H1 (cell line): ENCODE measurements at regions not wholly inside any gene's neighbourhood (a gene's known extent, or its start where the extent isn't known, plus 50 kb on each side); places are given as distances from the start of the nearest gene placed in this dataset.

Experiments used
- CTCF ChIA-PET: fragments of 300-600 bp; sonication (Branson Sonifier 250); formaldehyde crosslinking; loops from one replicate; lab custom pipeline; 2021; ENCODE audit not compliant: partially characterized antibody; lab: Charles Lee
- POLR2A ChIA-PET: fragments of 300-600 bp; sonication (Branson Sonifier 250); formaldehyde crosslinking; loops from one replicate; lab custom pipeline; 2021; ENCODE audit warnings: inconsistent platforms; ENCODE audit not compliant: partially characterized antibody; lab: Charles Lee
- DNase-seq, 2 experiments: peaks; one replicate each; pipeline versions ENCODE4 v3.0.0 to v3.0.0-alpha.2; 2010 to 2022; ENCODE audit warnings: low spot score in 2 of 2, low read depth in 1 of 2, mixed read lengths in 1 of 2
- FAIRE-seq: peaks from 2 replicates; lab custom pipeline; 2011; peaks lifted over from hg19 to GRCh38; lab: Jason Lieb, UNC
- H2AFZ ChIP-seq: 2 replicates; pipeline ENCODE4 v1.8.1; 2012; ENCODE audit warnings: low read length, inconsistent platforms
- H2AK5ac ChIP-seq: 2 replicates; pipeline ENCODE4 v1.6.1; 2013; ENCODE audit warnings: low read depth, low read length
- H2BK120ac ChIP-seq: replicated peaks from 2 replicates; pipeline ENCODE3; 2013; ENCODE audit warnings: low read depth, low read length, inconsistent platforms
- H2BK12ac ChIP-seq: 2 replicates; pipeline ENCODE4 v1.6.1; 2013; ENCODE audit warnings: low read depth, low read length
- H2BK15ac ChIP-seq: 2 replicates; pipeline ENCODE4 v1.6.1; 2013; ENCODE audit warnings: low read length
- H2BK20ac ChIP-seq: 2 replicates; pipeline ENCODE4 v1.6.1; 2013; ENCODE audit warnings: low read length
- H2BK5ac ChIP-seq: 2 replicates; pipeline ENCODE4 v1.6.1; 2013; ENCODE audit warnings: low read depth, low read length
- H3K14ac ChIP-seq: 2 replicates; pipeline ENCODE4 v1.6.1; 2013; ENCODE audit warnings: inconsistent platforms; ENCODE audit not compliant: insufficient read length
- H3K18ac ChIP-seq: 2 replicates; pipeline ENCODE4 v1.6.1; 2013; ENCODE audit warnings: low read length; ENCODE audit errors: extremely low read depth
- H3K23ac ChIP-seq: 2 replicates; pipeline ENCODE4 v1.6.1; 2013; ENCODE audit warnings: inconsistent platforms; ENCODE audit not compliant: insufficient read length
- H3K23me2 ChIP-seq: 2 replicates; pipeline ENCODE4 v1.6.1; 2013; ENCODE audit warnings: low read depth, low read length
- H3K27ac ChIP-seq: 2 replicates; pipeline ENCODE4 v1.6.1; 2011; ENCODE audit warnings: low read depth, low read length, inconsistent platforms
- H3K27me3 ChIP-seq, 4 experiments: replicated peaks in 1 of 4; 1 replicate in 1 of 4; 2 replicates in 3 of 4; pipeline versions ENCODE4 v1.6.1 to v1.8.1; 2011 to 2013; ENCODE audit warnings: low read length in 3 of 4, mild to moderate bottlenecking in 3 of 4, inconsistent platforms in 2 of 4, mixed read lengths in 2 of 4, moderate library complexity in 1 of 4; ENCODE audit not compliant: control insufficient read depth in 3 of 4, insufficient read depth in 3 of 4; ENCODE audit errors: extremely low read depth in 1 of 4
- H3K36me3 ChIP-seq, 4 experiments: 2 replicates each; pipeline versions ENCODE4 v1.6.1 to v1.8.1; 2011 to 2013; ENCODE audit warnings: mild to moderate bottlenecking in 4 of 4, low read length in 3 of 4, moderate library complexity in 2 of 4, control low read depth in 1 of 4, inconsistent platforms in 1 of 4; ENCODE audit not compliant: insufficient read depth in 4 of 4, control insufficient read depth in 2 of 4
- H3K4ac ChIP-seq: replicated peaks from 2 replicates; pipeline ENCODE3; 2013; ENCODE audit warnings: low read length, low read depth, mixed read lengths, inconsistent platforms; ENCODE audit not compliant: insufficient read length
- H3K4me1 ChIP-seq, 4 experiments: replicated peaks in 1 of 4; 1 replicate in 1 of 4; 2 replicates in 3 of 4; pipeline versions ENCODE4 v1.6.1 to v1.8.1; 2011 to 2013; ENCODE audit warnings: low read length in 3 of 4, inconsistent platforms in 2 of 4, mixed read lengths in 1 of 4; ENCODE audit not compliant: insufficient read depth in 4 of 4, control insufficient read depth in 3 of 4
- H3K4me2 ChIP-seq, 2 experiments: 2 replicates each; pipeline versions ENCODE4 v1.6.1 to v1.8.1; 2011 to 2013; ENCODE audit warnings: low read depth in 2 of 2, low read length in 2 of 2, control low read depth in 1 of 2, inconsistent platforms in 1 of 2, mild to moderate bottlenecking in 1 of 2; ENCODE audit not compliant: insufficient read depth in 1 of 2
- H3K4me3 ChIP-seq, 4 experiments: fragments of 200-600, 300-600 bp in 1 of 4; sonication (generic), shearing (Covaris generic), sonication (Bioruptor Twin) in 1 of 4; 2 replicates each; pipeline versions ENCODE4 v1.5.1 to v1.8.1; 2011 to 2016; ENCODE audit warnings: low read length in 4 of 4, low read depth in 3 of 4, control low read depth in 2 of 4, inconsistent platforms in 2 of 4, mild to moderate bottlenecking in 2 of 4, mixed read lengths in 1 of 4, moderate library complexity in 1 of 4; ENCODE audit not compliant: insufficient read depth in 2 of 4; ENCODE audit errors: extremely low read depth in 1 of 4
- H3K56ac ChIP-seq: replicated peaks from 2 replicates; pipeline ENCODE3; 2013; ENCODE audit warnings: low read depth, mild to moderate bottlenecking, mixed read lengths, low read length, inconsistent platforms; ENCODE audit not compliant: insufficient read length
- H3K79me1 ChIP-seq: 2 replicates; pipeline ENCODE4 v1.6.1; 2013; ENCODE audit warnings: low read depth, low read length, control low read depth
- H3K79me2 ChIP-seq, 2 experiments: 2 replicates each; pipeline versions ENCODE4 v1.6.1 to v1.8.1; 2012 to 2013; ENCODE audit warnings: low read length in 2 of 2, mild to moderate bottlenecking in 2 of 2, inconsistent platforms in 1 of 2; ENCODE audit not compliant: insufficient read depth in 2 of 2, control insufficient read depth in 1 of 2
- H3K9ac ChIP-seq, 4 experiments: replicated peaks in 1 of 4; 1 replicate in 1 of 4; 2 replicates in 3 of 4; pipeline versions ENCODE4 v1.6.1 to v1.8.1; 2011 to 2013; ENCODE audit warnings: low read depth in 3 of 4, low read length in 3 of 4, control low read depth in 2 of 4, mild to moderate bottlenecking in 2 of 4, moderate library complexity in 2 of 4, inconsistent platforms in 1 of 4; ENCODE audit errors: extremely low read depth in 1 of 4
- H3K9me3 ChIP-seq, 2 experiments: 2 replicates each; pipeline versions ENCODE4 v1.6.1 to v1.8.1; 2012 to 2013; ENCODE audit warnings: mild to moderate bottlenecking in 2 of 2, moderate library complexity in 2 of 2, control low read depth in 1 of 2, inconsistent platforms in 1 of 2, low read depth in 1 of 2, low read length in 1 of 2, mixed read lengths in 1 of 2; ENCODE audit not compliant: insufficient read depth in 2 of 2
- H4K20me1 ChIP-seq, 2 experiments: replicated peaks in 1 of 2; 2 replicates each; pipeline versions ENCODE3 to v1.8.1; 2011 to 2013; ENCODE audit warnings: inconsistent platforms in 2 of 2, low read length in 2 of 2, mild to moderate bottlenecking in 1 of 2; ENCODE audit not compliant: insufficient read depth in 2 of 2, control insufficient read depth in 1 of 2
- H4K5ac ChIP-seq: 2 replicates; pipeline ENCODE4 v1.6.1; 2013; ENCODE audit warnings: low read length, low read depth, mixed read lengths, inconsistent platforms; ENCODE audit not compliant: insufficient read length
- H4K8ac ChIP-seq: 2 replicates; pipeline ENCODE4 v1.8.0; 2013; ENCODE audit warnings: mild to moderate bottlenecking, moderate library complexity, low read length, inconsistent platforms; ENCODE audit not compliant: insufficient read depth; ENCODE audit errors: extremely low read depth
- H4K91ac ChIP-seq: replicated peaks from 2 replicates; pipeline ENCODE3; 2013; ENCODE audit warnings: low read length, mixed read lengths, inconsistent platforms; ENCODE audit not compliant: insufficient read length
- EGR1 ChIP-seq: IDR thresholded peaks from 2 replicates; pipeline ENCODE4 v1.6.1; 2011; ENCODE audit warnings: low read depth, low read length, borderline replicate concordance
- EZH2 ChIP-seq: fragments of 200-600 bp; sonication (generic); IDR thresholded peaks from 2 replicates; pipeline ENCODE4 v1.7.1; 2012; ENCODE audit warnings: low read depth, mild to moderate bottlenecking, moderate library complexity, low read length, inconsistent platforms; ENCODE audit not compliant: severe bottlenecking
- GTF2F1 ChIP-seq: IDR thresholded peaks from 2 replicates; pipeline ENCODE4 v1.6.1; 2012; ENCODE audit warnings: low read depth, low read length, improper control_type of control experiment, borderline replicate concordance
- JUND ChIP-seq: IDR thresholded peaks from 2 replicates; pipeline ENCODE4 v1.6.1; 2011; ENCODE audit warnings: mild to moderate bottlenecking, improper control_type of control experiment, low read length
- KDM4A ChIP-seq: IDR thresholded peaks from one replicate; pipeline ENCODE4 v1.7.1; 2012; ENCODE audit warnings: low read depth, mild to moderate bottlenecking, moderate library complexity, low read length, inconsistent platforms; ENCODE audit not compliant: severe bottlenecking
- MAFK ChIP-seq: IDR thresholded peaks from 2 replicates; pipeline ENCODE4 v1.6.1; 2012; ENCODE audit warnings: low read depth, mild to moderate bottlenecking, improper control_type of control experiment, low read length
- NANOG ChIP-seq: IDR thresholded peaks from 2 replicates; pipeline ENCODE4 v1.6.1; 2011; ENCODE audit warnings: low read length, low read depth, mild to moderate bottlenecking, inconsistent platforms; ENCODE audit not compliant: insufficient read depth, poor library complexity, severe bottlenecking
- POLR2A ChIP-seq, 2 experiments: IDR thresholded peaks; 1 replicate in 1 of 2; 2 replicates in 1 of 2; pipeline ENCODE4 v1.6.1; 2011; ENCODE audit warnings: low read depth in 2 of 2, low read length in 2 of 2, mild to moderate bottlenecking in 2 of 2; ENCODE audit errors: control extremely low read depth in 1 of 2
- RNF2 ChIP-seq: fragments of 200-900, 300-1000 bp; sonication (generic); IDR thresholded peaks from 2 replicates; pipeline ENCODE4 v1.7.1; 2016; ENCODE audit warnings: borderline replicate concordance, low read depth, mild to moderate bottlenecking, antibody characterized with exemption, low read length; ENCODE audit not compliant: poor library complexity, severe bottlenecking; ENCODE audit errors: missing control alignments
- SP4 ChIP-seq: IDR thresholded peaks from 2 replicates; pipeline ENCODE4 v1.6.1; 2012; ENCODE audit warnings: low read length, inconsistent platforms
- TCF12 ChIP-seq: IDR thresholded peaks from 2 replicates; pipeline ENCODE4 v1.6.1; 2011; ENCODE audit warnings: low read depth, mild to moderate bottlenecking, low read length
- ZNF274 ChIP-seq: IDR thresholded peaks from 2 replicates; pipeline ENCODE4 v1.7.0; 2012; ENCODE audit warnings: low read length, borderline replicate concordance; ENCODE audit errors: extremely low read depth
- WGBS, 2 experiments: shearing (Covaris generic) in 1 of 2; methylation state at CpG; one replicate each; pipeline versions ENCODE4 v1.1.6 to v1.1.7; 2013 to 2015; ENCODE audit warnings: low lambda C conversion rate in 2 of 2, mixed read lengths in 2 of 2, inconsistent platforms in 1 of 2, low coverage in 1 of 2, missing lambda C conversion rate in 1 of 2; ENCODE audit not compliant: insufficient replicate concordance in 2 of 2, insufficient coverage in 1 of 2, insufficient read length in 1 of 2; ENCODE audit errors: extremely low coverage in 1 of 2, missing lambda C conversion rate in 1 of 2; 5-methylcytosine and 5-hydroxymethylcytosine counted together
- TF ChIP-seq, protein P1 (sequence below), 3 experiments: IDR thresholded peaks; 1 replicate in 2 of 3; 2 replicates in 1 of 3; pipeline versions ENCODE4 v1.5.1 to v1.6.1; 2011; ENCODE audit warnings: low read length in 3 of 3, mild to moderate bottlenecking in 3 of 3, inconsistent platforms in 2 of 3, low read depth in 1 of 3, moderate library complexity in 1 of 3; ENCODE audit not compliant: insufficient read depth in 1 of 3; ENCODE audit errors: control extremely low read depth in 1 of 3

GRCh38 chr13:62336507-62336906 lies 920.9 kb upstream of the PCDH20 start:
- H3K56ac ChIP-seq, result no peak overlapping the region
- H3K23me2 ChIP-seq, result no peaks in the 10 kb centered on the region
- no peak overlapping the region for H3K18ac ChIP-seq
- no peaks in the 10 kb centered on the region; a peak in 1 of 7 replicates for H3K4me1 ChIP-seq
- no peak overlapping the region for H2BK5ac ChIP-seq
- H3K4ac ChIP-seq, result no peak overlapping the region
- 87% methylated on average over 1 of the region's 1 CpG; no CpG with 5 or more reads in 1 of the 2 experiments for WGBS, 2 experiments
- ChIA-PET POLR2A (no interaction called here), CTCF (no interaction called here)
- no peak overlapping the region for H2BK20ac ChIP-seq
- H3K79me2 ChIP-seq, result no peaks in the 10 kb centered on the region
- DNase-seq (no peak), FAIRE-seq (no peak)
- H3K4me2 ChIP-seq, result no peak overlapping the region
- no peaks in the 10 kb centered on the region for H3K9me3 ChIP-seq
- H3K23ac ChIP-seq, result no peak overlapping the region
- H3K27ac ChIP-seq, result no peak overlapping the region
- H2AK5ac ChIP-seq, result no peak overlapping the region
- no peak overlapping the region for H4K91ac ChIP-seq
- H2BK120ac ChIP-seq, result no peak overlapping the region
- no peak overlapping the region for H2AFZ ChIP-seq
- H2BK12ac ChIP-seq, result no peak overlapping the region
- no peak overlapping the region for H2BK15ac ChIP-seq
- no peak overlapping the region for H3K9ac ChIP-seq
- no peak overlapping the region for H4K8ac ChIP-seq
- no peaks in the 10 kb centered on the region for H3K36me3 ChIP-seq
- H3K14ac ChIP-seq, result no peak overlapping the region
- no peaks in the 10 kb centered on the region for H3K79me1 ChIP-seq
- H3K4me3 ChIP-seq, result no peak overlapping the region
- no peaks in the 10 kb centered on the region for H4K20me1 ChIP-seq
- H4K5ac ChIP-seq, result no peak overlapping the region
- no peaks in the 10 kb centered on the region for H3K27me3 ChIP-seq
- TF ChIP-seq SP4 (no peak), ZNF274 (no peak), RNF2 (no peak), NANOG (no peak), KDM4A (no peak), EZH2 (no peak), MAFK (no peak), GTF2F1 (no peak), JUND (no peak), TCF12 (no peak), POLR2A (IDR thresholded peaks at IDR 0.05; ENCODE audit: control extremely low read depth in 1 of 2, low read depth in 2 of 2, low read length in 2 of 2) (no peak), EGR1 (no peak)
- TF ChIP-seq, protein P1, sequence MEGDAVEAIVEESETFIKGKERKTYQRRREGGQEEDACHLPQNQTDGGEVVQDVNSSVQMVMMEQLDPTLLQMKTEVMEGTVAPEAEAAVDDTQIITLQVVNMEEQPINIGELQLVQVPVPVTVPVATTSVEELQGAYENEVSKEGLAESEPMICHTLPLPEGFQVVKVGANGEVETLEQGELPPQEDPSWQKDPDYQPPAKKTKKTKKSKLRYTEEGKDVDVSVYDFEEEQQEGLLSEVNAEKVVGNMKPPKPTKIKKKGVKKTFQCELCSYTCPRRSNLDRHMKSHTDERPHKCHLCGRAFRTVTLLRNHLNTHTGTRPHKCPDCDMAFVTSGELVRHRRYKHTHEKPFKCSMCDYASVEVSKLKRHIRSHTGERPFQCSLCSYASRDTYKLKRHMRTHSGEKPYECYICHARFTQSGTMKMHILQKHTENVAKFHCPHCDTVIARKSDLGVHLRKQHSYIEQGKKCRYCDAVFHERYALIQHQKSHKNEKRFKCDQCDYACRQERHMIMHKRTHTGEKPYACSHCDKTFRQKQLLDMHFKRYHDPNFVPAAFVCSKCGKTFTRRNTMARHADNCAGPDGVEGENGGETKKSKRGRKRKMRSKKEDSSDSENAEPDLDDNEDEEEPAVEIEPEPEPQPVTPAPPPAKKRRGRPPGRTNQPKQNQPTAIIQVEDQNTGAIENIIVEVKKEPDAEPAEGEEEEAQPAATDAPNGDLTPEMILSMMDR (IDR thresholded peaks at IDR 0.05; ENCODE audit: control extremely low read depth in 1 of 3, insufficient read depth in 1 of 3, low read depth in 1 of 3, low read length in 3 of 3), result no peak
